Mammary epithelial cell (primary cell): ENCODE measurements at regions not wholly inside any gene's neighbourhood (a gene's known extent, or its start where the extent isn't known, plus 50 kb on each side); places are given as distances from the start of the nearest gene placed in this dataset.

ENCODE experiments used
- EZH2 ChIP-seq: IDR thresholded peaks from 2 replicates; pipeline ENCODE4 v1.6.1; 2012; ENCODE audit warnings: low read length, inconsistent platforms, borderline replicate concordance
- TF ChIP-seq, protein P1 (sequence below), 2 donors: IDR thresholded peaks in 1 of 2; conservative IDR thresholded peaks in 1 of 2; 2 replicates each; pipeline ENCODE4 v1.5.1; 2011 to 2012; ENCODE audit warnings: inconsistent platforms in 2 of 2, low read length in 2 of 2, mild to moderate bottlenecking in 2 of 2, control low read depth in 1 of 2, low read depth in 1 of 2; ENCODE audit not compliant: insufficient read depth in 1 of 2; ENCODE audit errors: extremely low read depth in 1 of 2

DNA sequence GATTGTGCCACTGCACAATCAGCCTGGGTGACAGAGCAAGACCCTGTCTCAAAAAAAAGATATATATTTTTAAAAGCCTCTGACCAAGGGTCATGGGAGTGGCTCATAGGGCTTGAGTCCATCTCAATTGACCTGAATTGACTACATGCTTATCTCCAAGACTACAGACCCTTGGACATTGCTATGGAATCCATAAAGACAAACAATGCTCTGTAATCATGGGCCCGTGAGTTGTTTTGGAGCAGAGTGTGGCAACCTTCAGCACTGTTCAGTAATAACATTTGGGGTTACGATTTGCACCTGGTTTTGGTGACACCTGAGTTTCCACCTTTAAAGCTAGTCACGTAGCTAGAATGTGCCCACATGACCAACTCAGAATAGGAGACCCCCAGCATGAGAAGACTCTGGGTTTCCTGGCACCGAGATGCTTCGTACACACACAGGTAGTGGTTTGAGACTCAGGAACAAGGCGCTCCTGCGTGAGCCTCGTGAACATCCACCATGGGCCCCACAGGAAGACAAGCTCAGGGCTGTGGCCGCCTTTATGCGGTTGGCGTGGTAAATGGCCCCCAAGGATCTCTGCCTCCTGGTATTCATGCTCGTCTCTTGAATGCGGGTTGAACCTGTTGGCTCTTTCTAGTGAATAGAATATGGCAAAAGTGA lies 66.6 kb upstream of the RPH3AL start:
- TF ChIP-seq, protein P1, sequence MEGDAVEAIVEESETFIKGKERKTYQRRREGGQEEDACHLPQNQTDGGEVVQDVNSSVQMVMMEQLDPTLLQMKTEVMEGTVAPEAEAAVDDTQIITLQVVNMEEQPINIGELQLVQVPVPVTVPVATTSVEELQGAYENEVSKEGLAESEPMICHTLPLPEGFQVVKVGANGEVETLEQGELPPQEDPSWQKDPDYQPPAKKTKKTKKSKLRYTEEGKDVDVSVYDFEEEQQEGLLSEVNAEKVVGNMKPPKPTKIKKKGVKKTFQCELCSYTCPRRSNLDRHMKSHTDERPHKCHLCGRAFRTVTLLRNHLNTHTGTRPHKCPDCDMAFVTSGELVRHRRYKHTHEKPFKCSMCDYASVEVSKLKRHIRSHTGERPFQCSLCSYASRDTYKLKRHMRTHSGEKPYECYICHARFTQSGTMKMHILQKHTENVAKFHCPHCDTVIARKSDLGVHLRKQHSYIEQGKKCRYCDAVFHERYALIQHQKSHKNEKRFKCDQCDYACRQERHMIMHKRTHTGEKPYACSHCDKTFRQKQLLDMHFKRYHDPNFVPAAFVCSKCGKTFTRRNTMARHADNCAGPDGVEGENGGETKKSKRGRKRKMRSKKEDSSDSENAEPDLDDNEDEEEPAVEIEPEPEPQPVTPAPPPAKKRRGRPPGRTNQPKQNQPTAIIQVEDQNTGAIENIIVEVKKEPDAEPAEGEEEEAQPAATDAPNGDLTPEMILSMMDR (conservative IDR thresholded peaks at IDR 0.05 in 1 of 2, IDR thresholded peaks at IDR 0.05 in 1 of 2; ENCODE audit: extremely low read depth in 1 of 2, insufficient read depth in 1 of 2, low read depth in 1 of 2, low read length in 2 of 2) = no peak
- no peak for TF ChIP-seq EZH2
